Stimulated activated CD4-positive, alpha-beta T cell treated with anti-CD3 and anti-CD28 coated beads, Interleukin-4, amount 100 ng/mL, for 1 hour (primary cell): ENCODE measurements at regions not wholly inside any gene's neighbourhood (a gene's known extent, or its start where the extent isn't known, plus 50 kb on each side); places are given as distances from the start of the nearest gene placed in this dataset.

Experiments
- DNase-seq: peaks from one replicate; pipeline ENCODE4 v3.0.0-alpha.2; 2020

GRCh38 chr5:3654515-3654914, 58.9 kb downstream of the IRX1 start:
- no peak for DNase-seq

- DNase-seq, result no peak
Measured at GRCh38 chr5:3656803-3657202, 61.2 kb downstream of the IRX1 start.

GRCh38 chr5:3657364-3658022, 61.9 kb downstream of the IRX1 start:
- no peak for DNase-seq

GRCh38 chr5:3658929-3659328, 63.3 kb downstream of the IRX1 start:
- DNase-seq, result no peak

- DNase-seq, result no peak
Measured at GRCh38 chr5:3659907-3660306, 64.3 kb downstream of the IRX1 start.

- no peak for DNase-seq
Measured at GRCh38 chr5:3660630-3661029, 65.0 kb downstream of the IRX1 start.

GRCh38 chr5:3661755-3662296, 66.2 kb downstream of the IRX1 start:
- DNase-seq, result no peak

- DNase-seq, result no peak
Measured at GRCh38 chr5:3662344-3662743, 66.7 kb downstream of the IRX1 start.

- DNase-seq, result no peak
Measured at GRCh38 chr5:3671337-3671736, 75.7 kb downstream of the IRX1 start.

- DNase-seq, result no peak
Measured at GRCh38 chr5:3678801-3679200, 83.2 kb downstream of the IRX1 start.

GRCh38 chr5:3680821-3681220, 85.2 kb downstream of the IRX1 start:
- no peak for DNase-seq

- DNase-seq, result no peak
Measured at GRCh38 chr5:3684118-3684517, 88.5 kb downstream of the IRX1 start.

GRCh38 chr5:3684771-3685354, 89.2 kb downstream of the IRX1 start:
- DNase-seq, result no peak

GRCh38 chr5:3694819-3695218, 99.2 kb downstream of the IRX1 start:
- no peak for DNase-seq

- no peak for DNase-seq
Measured at GRCh38 chr5:3695818-3696217, 100.2 kb downstream of the IRX1 start.

- DNase-seq, result no peak
Measured at GRCh38 chr5:3698412-3698811, 102.8 kb downstream of the IRX1 start.

GRCh38 chr5:3701694-3702093, 106.1 kb downstream of the IRX1 start:
- no peak for DNase-seq

- no peak for DNase-seq
Measured at GRCh38 chr5:3704661-3705060, 109.0 kb downstream of the IRX1 start.

GRCh38 chr5:3709068-3709716, 113.6 kb downstream of the IRX1 start:
- DNase-seq, result no peak

GRCh38 chr5:3709717-3710348, 114.2 kb downstream of the IRX1 start:
- no peak for DNase-seq

GRCh38 chr5:3715062-3715461, 119.4 kb downstream of the IRX1 start:
- no peak for DNase-seq

- DNase-seq, result no peak
Measured at GRCh38 chr5:3729631-3730030, 134.0 kb downstream of the IRX1 start.

- DNase-seq, result no peak
Measured at GRCh38 chr5:3734632-3735031, 139.0 kb downstream of the IRX1 start.

- no peak for DNase-seq
Measured at GRCh38 chr5:3736466-3736865, 140.8 kb downstream of the IRX1 start.
